GM19452 (cell line): ENCODE measurements at regions not wholly inside any gene's neighbourhood (a gene's known extent, or its start where the extent isn't known, plus 50 kb on each side); places are given as distances from the start of the nearest gene placed in this dataset.
A peak's percentile ranks its signal among the peaks of the same experiment; 100 is the strongest.

ENCODE experiments used
- ATAC-seq: cut with Tn5 transposase; IDR thresholded peaks from one replicate; pipeline ENCODE4 v1.9.1; 2021; ENCODE audit not compliant: unreplicated experiment

DNA sequence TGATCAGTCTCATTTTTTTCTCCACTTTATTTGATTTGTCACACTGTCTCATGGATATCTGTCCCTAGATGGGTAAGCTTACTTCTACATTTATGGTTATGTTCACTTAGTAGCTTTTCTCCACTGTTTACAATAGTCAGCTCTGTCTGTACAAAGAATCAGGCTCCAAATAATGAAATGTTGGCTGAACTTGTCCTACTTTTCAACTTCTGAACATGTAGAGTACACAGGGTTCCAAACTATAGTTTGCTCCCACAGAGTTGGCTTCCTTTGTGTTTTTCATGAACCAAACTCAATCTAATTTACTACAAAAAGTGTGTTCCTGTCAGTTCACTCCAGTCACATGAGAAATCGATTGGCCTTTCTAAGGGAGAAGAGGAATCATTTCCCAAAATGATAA lies 175.0 kb downstream of the CCDC71L start:
- ATAC-seq, result no peak

DNA sequence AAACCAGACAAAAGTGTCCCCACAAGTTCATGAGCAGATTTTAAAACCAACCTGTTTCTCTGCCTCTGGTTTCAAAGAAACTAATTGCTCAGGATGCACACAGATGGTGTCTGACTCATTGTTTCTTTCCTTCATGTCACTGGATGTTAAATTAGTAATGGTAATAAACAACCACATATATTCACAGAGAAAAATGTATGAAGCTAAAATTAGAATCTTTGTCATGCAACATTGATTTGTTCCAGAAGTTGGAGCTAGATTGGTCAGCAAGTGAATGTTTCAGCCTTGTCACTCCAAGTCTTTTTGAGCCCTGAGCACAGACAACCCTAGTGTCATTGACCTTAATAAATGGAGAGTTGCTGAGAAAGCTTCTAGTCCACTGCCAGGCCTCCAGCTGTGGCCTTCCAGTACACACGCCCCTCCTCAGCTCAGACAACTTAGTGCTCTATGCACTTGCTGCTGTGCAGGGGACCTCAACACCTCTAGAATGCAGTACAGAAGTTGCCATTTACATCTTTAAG lies 175.9 kb downstream of the CCDC71L start:
- ATAC-seq, result peak; percentile 41

DNA sequence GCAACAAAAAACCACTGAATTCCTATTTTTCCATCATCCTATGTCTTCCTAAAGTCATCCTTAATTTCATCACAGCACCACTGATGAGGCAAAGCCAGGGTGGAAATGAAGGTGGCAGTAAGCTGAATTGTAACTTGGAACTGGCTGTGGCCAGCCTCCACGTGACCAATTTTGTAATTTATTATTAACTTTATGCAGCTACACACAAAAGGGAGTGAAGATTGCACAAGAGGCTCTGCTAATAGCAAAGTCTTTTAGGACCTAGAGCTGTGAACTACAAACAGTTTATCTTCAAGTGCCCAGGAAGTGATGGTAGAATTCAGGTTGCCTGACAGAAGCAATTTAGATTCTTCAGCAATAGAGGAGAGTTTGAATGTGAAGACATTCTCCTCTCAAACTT lies 176.4 kb downstream of the CCDC71L start:
- ATAC-seq, result peak; percentile 32

DNA sequence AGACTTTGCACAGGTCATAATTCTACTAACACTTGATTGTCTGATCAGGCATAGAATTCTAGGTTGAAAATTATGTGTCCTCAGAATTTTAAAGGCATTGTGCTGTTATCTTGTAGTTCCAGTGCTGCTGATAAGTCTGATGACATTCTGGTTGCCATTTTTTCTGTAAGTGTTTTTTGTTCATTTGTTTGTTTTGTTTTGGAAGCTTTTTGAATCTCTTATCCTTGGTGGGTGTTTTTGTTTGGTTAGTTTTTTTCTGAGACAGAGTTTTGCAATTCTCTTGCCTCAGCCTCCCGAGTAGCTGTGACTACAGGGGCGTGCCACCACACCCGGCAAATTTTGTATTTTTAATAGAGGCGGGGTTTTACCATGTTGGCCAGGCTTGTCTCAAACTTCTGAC lies 178.9 kb downstream of the CCDC71L start:
- ATAC-seq, result no peak

DNA sequence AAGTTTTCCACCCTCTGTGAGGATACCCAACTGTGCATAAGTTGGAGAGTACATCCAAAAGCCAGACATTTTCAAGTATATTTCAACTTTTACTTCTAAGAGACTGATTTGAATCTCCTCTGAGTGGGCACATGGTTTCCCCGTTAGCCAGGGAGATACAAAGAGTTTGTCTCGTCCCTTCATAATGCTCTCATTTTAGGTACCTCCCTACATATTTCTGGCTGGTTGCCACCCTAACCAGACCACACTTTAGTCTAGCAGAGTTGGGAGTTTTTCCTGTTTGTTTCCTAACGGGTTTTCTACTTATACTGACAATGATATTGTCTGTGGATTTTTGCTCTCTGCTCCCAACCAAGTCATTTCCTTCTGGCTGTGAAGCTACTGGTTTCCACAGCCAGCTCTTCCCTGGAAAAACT lies 180.3 kb downstream of the CCDC71L start:
- ATAC-seq, result no peak

DNA sequence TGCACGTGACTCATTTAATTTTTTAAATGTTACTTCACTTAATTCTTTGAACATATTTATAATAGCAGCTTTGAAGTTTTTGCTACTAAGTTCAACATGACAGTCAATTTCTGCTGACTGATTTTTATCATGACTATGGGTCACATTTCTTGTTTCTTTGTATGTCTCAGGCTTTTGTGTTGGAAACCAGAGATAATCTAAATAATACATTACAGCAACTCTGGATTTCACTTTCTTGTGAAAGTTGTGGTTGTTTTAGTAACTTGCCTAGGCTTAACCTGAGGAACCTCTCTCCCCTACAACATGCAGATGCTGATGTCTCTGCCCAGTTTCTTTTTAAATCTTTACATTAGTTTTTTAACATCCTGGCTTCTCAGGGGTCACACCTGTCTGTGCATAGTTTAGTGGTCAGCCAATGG lies 180.8 kb downstream of the CCDC71L start:
- peak; percentile 63 for ATAC-seq

DNA sequence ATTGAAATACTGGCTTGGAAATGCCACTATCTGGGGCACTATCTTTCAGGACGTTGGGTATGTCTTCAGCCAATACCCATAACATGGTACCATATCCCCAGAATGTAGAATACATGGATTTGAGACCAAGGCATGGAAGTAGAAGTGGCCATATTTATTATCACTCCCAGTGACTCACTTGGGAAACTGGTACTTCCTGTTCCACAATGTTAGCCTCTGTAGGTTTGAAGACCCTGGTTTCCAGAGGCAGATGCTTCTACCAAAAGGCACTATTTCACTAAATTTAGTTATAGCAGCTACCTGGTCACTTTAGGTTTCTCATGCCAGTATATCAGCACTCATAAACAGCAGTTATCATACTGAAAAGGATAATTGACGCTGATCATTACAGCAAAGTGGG lies 184.2 kb downstream of the CCDC71L start:
- no peak for ATAC-seq

DNA sequence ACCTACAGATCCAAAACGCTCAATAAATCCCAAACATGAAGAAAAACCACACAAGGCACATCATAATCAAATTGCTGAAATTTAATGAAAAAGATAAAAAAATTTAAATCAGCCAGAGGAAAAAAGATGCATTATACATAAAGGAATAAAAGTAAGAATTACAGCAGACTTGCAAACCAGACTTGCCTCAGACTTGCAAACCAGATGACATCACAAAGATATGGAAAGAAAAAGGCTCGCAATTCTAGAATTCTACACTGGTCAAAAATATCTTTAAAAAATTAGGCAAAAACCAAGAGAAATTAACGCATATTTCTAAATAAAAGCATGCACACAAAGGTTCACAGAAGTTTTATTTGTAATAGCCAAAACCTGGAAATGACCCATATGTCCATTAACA lies 188.0 kb upstream of the NAMPT start:
- ATAC-seq, result no peak

DNA sequence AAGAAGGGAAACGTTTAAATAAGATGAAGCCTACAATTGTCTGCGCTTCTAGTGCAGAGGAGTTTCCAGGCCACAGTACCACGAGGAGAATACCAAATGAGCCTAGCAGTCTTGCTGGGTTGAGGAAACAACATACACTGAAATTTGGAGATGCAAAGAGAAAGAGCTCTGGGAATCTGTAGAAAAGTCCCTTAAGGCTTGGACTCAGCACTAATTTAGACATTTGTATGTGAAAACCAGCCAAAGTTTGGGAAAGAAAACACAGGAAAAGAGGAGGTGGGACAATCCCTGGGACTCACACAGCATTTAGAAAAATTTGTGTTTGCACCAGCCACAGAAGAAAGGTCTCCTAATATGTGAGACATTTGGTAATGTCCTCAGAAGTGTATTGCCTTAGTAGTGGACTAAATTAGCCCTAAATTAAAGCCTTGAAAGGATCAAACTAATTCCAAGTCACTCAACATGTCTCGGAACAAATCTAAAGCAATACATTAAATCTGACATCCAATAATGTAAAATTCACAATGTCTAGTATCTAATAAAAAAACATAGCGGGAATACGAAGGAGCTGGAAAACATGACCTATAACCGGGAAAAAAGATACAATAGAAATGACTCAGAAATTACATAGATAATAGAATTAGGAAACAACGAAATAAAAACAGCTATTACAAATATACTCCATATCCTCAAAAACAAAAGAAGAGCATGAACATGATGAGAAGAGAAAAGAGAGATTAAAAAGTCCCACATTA lies 187.1 kb upstream of the NAMPT start:
- ATAC-seq, result no peak

DNA sequence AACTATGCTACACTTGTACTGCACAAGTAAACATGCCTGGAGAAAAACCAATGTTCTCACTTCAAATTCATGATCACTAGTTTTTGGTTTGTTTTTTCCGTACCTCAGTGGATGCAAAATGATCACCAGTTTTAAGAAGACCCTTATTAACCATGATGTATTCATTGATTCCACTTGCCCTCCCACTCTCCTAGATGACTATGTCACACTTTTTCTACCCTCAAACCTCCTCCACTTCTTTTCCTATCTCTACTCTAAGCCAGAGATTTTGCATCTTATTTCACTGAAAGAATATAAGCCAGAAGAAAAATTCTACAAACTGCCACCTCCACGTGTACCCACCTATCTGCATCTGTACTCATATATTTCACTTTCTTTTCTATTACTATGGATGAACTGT lies 186.2 kb upstream of the NAMPT start:
- ATAC-seq, result no peak

DNA sequence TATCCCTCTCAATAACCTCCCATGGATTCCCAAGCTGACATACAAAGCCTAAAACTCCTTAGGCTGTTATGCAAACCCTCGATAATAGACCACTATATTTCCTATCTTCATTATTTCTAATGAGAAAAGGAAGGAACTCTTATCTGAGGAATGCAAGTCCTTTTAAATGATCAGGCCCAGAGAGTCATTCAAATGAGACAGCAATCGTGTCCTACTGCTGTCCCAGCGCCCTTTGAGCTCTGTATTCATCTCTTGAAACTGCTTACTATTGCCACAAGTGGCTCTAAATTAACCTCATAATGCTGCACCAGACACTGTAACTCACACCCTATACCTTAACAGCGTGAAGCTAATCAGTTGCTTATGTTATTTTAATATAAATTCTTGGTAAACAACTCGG lies 182.1 kb upstream of the NAMPT start:
- no peak for ATAC-seq

DNA sequence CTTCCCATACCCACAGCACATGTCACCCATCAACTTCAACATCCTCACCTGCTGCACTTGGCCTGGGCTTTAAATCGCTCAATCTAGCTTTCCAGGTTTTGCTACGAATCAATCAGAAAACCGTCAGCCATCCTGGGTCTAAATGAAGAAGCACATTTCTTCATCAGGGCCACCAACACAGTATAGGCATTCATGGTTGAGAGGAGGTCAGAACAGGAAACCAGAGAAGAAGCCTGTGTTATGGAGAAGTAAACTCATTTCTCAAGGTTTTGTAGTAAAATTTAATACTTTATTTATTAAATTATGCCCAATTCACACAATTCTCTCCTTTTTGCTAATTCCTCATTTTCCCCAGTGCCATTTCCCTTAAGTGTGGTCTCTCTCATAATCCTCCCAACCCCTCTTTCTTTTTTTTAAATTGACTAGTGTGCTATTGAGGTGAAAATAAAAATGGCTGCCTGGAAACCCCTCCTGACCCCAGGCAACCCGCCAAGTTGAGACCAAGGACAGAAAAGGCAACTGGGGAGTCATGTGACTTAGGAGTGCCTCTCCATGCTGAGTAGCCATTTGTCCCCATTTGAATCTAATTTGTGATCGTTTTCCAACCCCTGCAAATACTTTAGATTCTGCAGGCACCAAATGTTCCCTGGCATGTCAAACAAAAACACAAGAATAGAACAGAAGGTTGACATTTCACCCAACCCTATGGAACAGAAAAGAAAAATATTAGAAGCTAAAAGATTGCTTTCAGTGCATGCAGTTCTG lies 181.1 kb upstream of the NAMPT start:
- no peak for ATAC-seq

DNA sequence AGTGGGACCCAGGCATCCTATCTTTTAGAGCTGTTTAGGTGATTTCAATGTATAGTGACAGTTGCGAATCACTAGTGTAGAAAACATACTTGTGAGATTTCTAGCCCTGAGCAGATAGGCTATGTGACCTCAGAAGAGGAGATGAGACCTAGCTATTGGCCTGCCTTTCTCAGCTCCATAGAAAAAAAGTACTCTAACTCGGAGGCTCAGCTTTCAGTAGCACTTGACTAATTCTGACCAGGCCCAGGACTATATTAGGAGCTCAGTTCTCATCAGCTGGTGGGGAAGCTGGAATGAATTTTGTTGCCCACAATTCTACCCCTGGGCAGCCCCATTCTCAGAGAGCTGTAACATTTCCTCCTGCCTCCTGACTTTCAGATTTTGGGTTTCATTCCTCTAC lies 179.9 kb upstream of the NAMPT start:
- no peak for ATAC-seq

DNA sequence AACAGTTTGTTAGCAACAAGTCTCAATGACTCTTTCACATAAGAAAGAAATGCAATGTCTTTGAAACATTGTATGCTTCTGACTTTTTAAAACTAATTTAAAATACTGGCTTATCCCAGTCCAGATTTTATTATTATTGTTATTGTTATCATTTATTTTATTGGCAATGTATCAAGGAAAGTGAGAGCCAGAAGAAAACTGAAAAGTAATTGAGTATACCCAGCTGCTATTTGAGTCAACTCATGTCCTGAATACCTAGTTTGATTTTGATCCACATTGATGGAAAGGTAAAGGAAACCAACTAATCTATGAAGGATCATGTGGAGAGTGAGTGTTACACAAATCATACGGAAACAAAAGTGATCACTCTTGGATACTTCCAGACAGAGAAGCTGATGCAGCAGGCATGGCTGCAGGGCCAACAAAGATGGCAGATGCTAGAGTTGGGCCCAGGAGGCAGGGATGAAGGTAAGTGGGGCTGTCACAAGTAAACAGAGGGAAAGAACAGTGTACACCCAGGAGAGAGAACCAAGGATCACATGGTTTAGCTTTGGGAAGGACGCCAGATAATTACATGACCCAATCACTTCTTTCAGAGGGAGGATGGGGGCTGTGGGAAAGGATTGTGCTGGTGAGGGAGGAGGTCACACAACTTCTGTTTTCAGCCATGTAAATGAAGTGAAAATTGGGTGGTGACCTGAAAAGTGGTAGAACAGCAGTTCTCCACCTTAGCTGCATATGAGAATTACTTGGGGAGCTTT lies 179.2 kb upstream of the NAMPT start:
- ATAC-seq, result no peak

DNA sequence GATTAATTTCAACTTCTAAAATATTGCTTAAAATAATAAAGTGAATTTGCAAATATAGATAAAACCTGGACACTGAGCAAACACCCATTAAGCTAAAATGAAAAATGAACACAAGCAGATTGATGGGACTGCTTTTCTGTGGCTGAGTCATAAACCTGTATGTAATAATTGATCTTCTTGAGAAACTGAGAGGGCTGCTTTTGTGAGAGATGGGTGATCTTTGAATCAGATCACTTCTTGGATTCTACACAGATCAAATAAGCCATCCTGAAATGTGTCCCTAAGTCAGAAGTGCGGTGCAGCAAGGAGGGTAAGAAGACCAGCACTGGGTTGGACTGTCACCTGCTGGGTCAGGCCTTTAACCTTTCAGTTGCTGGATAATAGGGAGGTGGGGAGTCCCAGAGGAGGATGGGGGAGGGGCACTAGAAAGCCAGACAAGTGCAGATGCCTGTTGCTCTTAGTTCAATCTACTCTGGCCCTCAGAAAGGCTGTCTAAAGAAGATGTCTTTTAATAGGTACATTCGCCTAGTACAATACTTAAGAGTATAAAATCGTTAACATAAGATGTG lies 178.2 kb upstream of the NAMPT start:
- ATAC-seq, result no peak

DNA sequence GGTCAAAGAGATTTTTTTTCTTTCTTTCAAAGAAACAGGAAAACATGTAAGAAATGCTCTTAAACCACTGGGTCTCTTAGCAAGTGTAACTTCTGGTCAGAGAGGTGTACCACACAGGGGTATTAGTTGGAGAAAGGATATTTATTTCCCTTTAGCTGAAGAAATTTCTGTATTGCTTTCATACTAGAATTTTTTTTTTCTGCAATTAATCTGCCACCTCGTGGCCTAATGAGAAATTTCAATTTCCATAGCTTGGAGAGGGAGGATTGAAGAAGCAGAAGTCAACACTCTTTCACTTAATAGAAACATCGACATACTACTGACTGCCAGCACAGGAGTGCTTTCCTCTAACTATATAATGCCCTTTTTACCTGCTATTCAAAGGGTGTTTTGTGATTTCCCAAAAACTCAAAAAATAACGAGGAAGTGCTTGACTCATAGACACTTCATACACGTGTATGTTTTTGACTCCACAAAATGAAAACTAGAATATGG lies 177.6 kb upstream of the NAMPT start:
- ATAC-seq, result no peak

DNA sequence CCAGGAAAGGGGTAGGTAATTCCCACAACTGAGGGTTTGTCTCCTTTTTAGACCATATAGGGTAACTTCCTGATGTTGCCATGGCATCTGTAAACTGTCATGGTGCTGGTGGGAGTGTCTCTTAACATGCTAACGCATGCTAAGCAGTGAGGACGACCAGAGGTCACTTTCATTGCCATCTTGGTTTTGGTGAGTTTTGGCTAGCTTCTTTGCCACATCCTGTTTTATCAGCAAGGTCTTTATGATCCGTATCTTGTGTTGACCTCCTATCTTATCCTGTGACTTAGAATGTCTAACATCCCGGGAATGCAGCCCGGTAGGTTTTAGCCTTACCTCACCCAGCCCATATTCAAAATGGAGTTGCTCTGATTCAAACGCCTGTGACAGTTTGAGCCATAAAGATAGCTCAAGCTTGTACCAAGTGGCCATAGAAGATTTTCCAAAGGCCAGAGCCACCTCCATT lies 176.0 kb upstream of the NAMPT start:
- ATAC-seq, result no peak

DNA sequence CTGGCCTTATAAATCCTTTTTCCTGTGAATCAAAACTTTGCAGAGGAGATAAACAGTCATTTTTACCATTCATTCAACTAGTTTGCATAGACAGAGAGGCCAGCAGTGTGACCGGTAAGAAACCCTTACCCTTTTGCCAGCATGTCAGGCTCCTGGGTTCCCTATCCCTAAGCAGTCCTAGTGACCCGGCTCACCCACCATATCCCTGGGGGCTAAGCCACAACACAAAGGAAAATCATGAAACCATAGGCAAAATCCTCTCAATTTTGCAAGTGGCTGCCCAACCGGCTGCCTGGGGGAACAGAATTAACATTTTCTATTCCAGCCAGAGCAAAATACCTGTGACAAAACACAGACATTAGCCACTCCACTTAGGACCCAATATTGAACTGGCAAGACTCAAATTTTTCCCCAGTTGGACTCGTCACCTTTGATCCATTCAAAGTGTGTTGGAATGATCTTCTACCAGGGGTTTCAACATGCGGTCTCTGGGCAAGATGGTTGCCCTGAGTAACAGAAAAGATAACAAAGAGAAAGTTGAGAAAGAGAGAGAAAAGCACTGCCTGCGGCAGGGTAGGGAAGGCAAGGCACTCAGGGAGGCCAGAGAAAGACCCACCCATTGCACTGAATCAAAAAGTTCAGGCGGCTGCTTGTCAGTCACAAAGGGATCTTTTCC lies 174.8 kb upstream of the NAMPT start:
- ATAC-seq, result no peak

DNA sequence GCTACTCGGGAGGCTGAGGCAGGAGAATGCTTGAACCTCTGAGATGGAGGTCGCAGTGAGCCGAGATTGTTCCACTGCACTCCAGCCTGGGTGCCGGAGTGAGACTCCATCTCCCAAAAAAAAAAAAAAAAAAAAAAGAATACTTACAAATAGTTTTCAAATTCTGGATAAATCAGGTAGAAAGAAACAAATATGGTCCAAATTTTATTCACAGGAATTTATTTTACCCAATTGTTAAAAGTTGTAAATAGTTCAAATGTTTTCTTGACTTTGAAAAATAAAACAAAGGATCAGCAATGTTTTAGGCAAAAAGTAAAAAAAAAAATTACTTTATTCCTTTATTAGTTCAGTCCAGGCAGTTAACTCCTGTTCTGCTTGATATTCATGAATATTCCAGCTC lies 172.9 kb upstream of the NAMPT start:
- ATAC-seq, result no peak

DNA sequence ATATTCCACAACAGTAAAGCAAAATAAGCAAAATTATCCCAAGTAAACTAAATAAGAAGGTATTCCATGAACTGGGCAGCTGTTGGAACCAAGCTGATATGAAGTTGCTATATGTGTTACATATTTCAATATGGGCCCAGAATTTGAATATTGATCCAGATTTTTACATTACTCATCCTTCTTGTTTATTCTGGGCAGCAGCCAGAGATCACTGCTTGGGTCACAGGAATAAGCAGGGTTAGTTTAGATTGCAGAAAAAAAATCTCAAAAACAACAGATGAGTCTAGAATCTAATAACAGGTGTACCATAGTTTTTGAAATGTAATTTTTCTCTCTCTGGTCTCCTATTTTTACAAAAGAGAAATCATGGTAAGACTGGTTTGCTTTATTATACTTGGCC lies 171.5 kb upstream of the NAMPT start:
- ATAC-seq, result no peak
